NCI-H2227 treated with DMSO at 0.1 percent for 48 hours (cell line): ENCODE measurements at regions not wholly inside any gene's neighbourhood (a gene's known extent, or its start where the extent isn't known, plus 50 kb on each side); places are given as distances from the start of the nearest gene placed in this dataset.
"Not testable (repeated sequence)": the region's sequence is repeated elsewhere in the genome, so short reads cannot be mapped to it uniquely, and the experiment has no call there.

Source experiments
- DNase-seq: peaks from one replicate; lab custom pipeline; 2025; lab: John Stamatoyannopoulos, UW

DNA sequence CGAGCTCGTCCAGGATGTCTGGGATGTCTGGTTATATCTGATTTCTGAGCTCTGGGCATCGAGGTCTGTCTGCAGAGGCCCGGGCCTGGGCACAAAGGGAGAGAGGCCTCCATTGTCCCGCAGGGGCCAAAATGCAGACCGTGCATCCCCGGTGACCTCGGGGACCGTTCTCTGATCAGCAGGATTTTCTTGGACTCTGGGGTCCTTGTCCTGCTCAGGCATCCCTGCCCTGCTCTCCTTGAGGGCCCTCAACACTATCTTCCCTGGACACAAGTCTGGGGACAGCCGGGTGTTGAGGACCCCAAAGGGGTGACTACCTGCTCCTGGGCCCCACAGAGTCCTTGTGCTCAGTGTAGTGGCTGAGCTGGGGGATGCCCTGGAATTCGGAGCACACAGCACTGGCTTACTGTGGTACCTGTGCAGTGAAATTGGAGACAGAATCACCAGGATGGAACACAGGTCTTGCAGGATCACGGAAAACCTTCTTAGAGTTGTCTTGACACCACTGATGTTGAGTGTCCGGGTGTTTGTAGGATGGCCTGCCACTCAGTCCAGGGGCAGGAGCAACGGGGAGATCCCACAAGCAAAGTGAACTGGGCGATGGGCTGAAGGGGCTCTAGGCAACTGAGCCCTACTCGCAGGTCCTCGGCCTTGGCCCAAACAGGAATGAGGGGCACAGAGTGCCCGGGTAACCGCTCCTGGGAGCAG lies 1369.2 kb downstream of the CDH12 start:
- DNase-seq: not testable (repeated sequence)

DNA sequence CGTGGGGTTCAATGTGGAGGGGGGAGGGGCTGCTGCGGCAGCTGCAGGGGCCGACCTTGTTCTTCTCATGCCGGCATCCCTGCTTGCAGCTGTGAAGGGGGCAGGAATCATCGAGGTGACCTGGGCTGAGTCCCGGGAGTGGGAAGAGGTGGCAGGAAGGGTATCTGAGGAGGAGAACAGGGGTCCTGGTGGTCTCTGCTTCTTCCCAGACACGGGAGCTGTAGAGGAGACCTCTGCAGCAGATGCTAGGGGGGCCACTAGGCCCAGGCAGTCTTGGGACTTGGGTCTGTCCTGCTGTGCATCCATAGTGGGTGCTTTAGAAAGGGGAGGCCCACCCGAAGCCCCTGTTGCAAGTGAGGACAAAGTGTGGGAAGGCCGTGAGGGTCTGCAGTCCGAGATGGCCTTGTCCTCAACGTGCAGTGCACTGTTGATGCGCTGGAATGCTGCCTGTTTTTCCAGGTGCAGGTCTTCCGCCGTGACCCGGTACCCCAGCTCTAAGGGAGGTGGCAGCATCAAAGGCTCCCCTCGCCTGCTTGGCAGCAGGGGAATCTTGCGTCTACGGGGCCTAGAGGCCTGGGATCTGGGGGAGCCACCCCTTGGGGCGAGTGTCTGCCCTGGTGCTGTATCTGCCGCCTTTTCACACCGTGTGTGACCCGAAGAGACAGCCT lies 1370.0 kb downstream of the CDH12 start:
- DNase-seq: not testable (repeated sequence)

- not testable (repeated sequence) for DNase-seq
Observed at GRCh38 chr5:21482522-21482921, 1370.6 kb downstream of the CDH12 start.

DNA sequence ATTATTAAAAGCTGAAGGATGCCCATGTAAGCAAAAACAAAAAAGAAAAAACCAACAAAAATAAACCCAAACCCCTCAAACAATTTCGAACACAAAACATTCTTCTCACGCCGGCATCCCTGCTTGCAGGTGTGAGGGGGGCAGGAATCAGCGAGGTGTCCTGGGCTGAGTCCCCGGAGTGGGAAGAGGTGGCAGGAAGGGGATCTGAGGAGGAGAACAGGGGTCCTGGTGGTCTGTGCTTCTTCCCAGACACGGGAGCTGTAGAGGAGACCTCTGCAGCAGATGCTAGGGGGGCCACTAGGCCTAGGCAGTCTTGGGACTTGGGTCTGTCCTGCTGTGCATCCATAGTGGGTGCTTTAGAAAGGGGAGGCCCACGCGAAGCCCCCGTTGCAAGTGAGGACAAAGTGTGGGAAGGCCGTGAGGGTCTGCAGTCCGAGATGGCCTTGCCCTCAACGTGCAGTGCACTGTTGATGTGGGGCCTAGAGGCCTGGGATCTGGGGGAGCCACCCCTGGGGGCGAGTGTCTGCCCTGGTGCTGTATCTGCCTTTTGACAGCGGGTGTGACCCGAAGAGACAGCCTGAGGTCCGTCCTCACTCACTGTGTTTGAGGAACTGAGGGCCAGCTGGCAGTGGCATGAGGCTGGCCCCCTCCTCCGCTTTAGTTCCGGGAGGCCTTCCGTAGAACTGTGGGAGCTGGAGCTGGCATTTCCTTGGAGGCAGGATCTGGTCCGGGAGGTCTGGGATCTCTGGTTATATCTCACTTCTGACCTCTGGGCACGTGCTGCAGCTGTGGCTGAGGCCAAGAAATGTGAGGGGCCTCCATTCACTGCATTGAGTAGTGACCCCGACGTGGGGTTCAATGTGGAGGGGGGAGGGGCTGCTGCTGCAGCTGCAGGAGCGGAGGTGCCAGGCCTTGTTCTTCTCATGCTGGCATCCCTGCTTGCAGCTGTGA lies 1371.5 kb downstream of the CDH12 start:
- DNase-seq: not testable (repeated sequence)

DNA sequence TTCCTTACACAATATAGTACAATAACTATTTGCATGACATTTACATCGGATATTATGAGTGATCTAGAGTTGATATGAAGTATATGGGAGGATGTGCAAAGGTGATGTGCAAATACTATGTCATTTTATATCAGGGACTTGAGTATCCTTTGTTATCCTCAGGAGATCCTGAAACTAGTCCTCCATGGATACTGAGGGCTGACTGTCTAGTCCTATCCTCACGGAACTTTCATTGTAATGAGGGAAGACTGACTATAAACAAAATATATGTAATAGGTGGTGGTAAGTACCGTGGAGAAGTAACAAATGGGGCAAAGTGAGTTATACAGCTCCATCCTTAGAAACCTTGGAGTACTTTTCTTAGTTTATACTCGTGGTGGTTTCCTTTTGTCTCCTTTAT lies 1373.1 kb downstream of the CDH12 start:
- DNase-seq: not testable (repeated sequence)

DNA sequence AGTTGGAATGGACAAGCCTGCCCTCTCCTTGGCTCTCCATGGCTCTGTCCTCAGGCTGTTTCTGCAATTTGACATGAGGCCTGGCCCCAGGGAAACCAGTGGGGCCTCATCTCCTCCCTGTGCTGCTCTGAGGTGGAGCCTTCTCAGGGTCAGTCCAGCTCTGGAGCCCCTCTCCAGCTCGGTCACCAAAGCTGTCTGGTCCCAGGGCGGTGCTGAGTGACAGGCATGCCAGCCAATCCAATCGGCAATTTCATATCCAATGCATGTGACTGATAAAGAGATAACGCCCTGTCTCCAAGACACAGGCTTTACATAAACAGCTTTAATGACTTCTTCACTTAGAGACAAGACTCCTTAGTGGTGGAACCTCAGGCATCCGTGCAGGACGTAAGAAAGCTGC lies 1379.2 kb downstream of the CDH12 start:
- DNase-seq: not testable (repeated sequence)

DNA sequence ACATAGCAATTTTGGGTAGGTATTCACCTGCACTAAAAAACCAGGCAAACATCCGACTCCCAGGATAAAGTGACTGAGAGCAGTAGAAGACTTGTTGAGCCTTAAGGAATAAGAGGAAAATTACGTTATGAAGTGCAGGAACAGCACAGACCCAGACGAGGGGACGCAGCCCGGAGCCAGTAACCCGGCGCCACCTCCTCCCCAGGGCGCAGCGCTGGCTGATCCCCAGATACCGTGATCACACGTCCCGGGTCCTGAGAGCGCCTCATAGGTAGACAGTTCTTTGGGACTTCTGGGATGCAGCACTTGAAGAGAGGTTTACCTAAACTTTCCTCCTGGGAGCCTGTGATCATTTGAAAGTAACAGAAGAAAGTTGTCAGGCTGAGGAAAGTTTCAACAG lies 1379.7 kb downstream of the CDH12 start:
- not testable (repeated sequence) for DNase-seq

- DNase-seq: not testable (repeated sequence)
Observed at GRCh38 chr5:21471691-21472090, 1381.5 kb downstream of the CDH12 start.

- not testable (repeated sequence) for DNase-seq
Observed at GRCh38 chr5:21469523-21470101, 1383.5 kb downstream of the CDH12 start.

GRCh38 chr5:21467544-21467943 lies 1385.6 kb downstream of the CDH12 start:
- not testable (repeated sequence) for DNase-seq

DNA sequence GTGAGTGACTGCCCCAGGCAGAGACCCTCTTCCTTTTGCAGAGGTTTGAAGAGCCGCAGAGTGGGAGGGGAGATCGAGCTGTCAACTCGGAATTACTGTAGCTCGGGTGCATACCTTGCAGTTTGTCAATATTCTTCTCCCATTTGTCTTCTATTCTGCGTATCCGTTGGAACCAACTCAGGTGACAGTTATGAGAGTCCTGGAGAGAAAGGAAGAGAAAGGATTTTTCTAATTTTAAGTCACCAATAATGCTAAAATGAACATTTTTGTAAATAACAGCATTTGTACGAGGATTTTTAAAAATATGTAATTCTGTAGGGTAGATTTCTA lies 1393.4 kb downstream of the CDH12 start:
- not testable (repeated sequence) for DNase-seq

DNA sequence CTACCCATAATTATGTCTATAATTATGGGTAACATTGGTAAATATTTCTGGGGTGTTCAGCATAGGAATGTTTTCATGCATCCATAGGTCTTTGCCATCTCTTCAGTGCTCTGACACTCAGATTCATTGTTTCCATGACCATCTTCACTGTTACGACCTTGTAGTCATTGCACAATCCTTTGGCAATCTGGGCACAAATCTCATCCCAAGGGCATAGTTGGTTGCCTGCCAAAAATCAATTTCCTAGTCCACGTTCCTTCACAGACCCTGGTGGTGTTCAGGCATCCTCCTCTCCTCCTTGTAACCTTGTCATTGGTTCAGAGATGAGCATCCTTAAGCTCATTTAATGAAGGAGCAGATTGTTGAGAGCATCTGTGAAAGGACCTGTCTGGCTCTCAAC lies 1400.7 kb downstream of the CDH12 start:
- no peak for DNase-seq

DNA sequence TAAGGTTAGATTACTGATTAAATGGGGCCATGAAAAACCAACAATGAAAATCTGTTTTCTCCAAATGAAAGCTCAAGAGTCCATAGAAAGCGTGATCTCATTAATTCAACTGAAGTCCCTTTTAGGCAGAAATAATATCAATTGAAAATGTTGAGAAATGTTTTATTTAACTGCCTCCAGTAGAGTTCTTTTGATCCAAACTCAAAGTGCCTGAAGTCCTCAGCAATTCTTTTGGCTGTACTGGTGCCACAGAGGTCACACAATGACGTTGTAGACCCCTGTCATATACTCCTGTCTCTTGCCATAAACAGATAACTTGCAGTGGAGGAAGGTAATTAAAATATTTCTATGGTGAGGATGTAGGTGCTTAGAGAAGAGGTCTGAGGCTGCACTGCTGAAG lies 1420.5 kb downstream of the CDH12 start:
- no peak for DNase-seq

- no peak for DNase-seq
Observed at GRCh38 chr5:21424907-21425306, 1428.2 kb downstream of the CDH12 start.

DNA sequence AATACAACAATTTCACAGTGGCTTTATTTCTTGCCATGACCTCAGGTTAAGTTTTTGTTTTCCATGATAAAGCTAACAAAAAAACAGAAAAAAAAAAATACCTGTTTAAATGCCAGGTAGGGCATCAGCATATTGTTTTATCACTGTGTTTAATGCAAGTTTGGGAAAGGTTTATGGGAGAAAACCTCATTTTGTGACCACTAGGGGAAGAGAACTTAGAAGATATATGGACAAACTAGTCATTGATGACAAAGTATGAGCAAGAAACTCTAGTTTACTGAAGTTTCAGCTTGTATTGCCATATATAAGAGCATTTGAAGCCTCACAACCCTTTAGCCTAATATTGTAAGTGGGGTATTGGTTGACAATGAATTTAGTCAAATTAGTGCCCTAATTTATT lies 1431.4 kb upstream of the CDH18 start:
- DNase-seq: no peak

DNA sequence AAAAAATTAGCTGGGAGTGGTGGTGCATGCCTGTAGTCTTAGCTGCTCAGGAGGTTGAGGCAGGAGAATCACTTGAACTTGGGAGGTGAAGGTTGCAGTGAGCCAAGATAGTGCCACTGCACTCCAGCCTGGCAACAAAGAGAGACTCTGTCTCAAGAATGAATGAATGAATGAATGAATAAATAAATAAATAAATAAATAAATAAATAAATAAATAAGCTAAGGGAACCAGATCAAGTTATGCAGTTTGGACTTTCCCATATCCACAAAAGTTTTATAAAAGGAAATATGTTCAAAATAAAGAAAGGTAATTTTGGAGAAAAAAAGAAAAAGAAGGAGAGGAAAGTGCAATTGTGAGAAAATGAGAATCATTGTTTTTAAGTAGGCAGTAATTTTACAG lies 1414.1 kb upstream of the CDH18 start:
- DNase-seq: not testable (repeated sequence)

DNA sequence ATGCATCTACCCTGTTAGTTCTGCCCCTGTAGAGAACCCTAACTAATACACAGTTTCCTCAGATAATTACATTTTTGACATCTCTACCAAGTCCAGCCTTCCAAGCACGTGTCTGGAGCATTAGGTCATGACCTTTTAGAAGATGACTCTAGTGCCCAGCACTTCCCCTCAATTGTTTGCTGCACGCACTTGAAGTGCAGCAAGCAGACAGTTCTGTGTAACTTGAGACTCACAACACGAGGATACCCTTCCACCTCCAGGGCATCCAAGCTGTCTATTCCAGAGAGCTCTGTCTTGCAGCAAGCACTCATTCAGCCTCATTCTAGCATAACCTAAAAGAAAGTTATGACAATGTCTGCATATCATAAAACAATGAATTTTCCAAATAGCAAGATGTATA lies 1410.5 kb upstream of the CDH18 start:
- no peak for DNase-seq

- DNase-seq: no peak
Observed at GRCh38 chr5:21397693-21398092, 1409.7 kb upstream of the CDH18 start.

- DNase-seq: no peak
Observed at GRCh38 chr5:21391506-21391905, 1403.5 kb upstream of the CDH18 start.

GRCh38 chr5:21360754-21361153 lies 1372.8 kb upstream of the CDH18 start:
- DNase-seq: not testable (repeated sequence)

GRCh38 chr5:21341948-21342261 lies 1353.9 kb upstream of the CDH18 start:
- not testable (repeated sequence) for DNase-seq

DNA sequence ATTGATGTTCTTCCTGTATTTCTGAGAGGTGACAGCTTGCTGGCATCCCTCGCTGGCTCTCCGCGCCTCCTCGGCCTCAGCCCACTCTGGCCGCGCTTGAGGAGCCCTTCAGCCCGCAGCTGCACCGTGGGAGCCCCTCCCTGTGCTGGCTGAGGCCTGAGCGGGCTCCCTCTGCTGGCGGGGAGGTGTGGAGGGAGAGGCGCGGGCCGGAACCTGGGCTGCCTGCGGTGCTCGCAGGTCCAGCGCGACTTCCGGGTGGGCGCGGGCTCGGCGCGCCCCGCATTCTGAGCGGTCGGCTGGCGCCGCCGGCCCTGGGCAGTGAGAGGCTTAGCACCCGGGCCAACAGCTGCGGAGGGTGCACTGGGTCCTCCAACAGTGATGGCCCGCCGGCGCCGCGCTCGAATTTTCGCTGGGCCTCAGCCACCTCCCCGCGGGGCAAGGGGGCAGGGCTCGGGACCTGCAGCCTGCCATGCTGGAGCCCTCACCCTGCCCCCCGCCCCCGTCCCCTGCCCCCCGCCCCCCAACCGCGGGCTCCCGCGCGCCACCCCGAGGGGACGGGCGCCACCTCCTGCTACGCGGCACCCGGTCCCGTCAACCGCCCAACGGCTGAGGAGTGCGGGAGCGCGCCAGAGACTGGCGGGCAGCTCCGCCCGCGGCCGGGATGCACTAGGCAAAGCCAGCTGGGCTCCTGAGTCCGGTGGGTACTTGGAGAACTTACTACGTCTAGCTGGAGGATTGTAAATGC lies 1353.4 kb upstream of the CDH18 start:
- DNase-seq: not testable (repeated sequence)
